Sigmoid colon (tissue), 3 donors: ENCODE measurements at regions not wholly inside any gene's neighbourhood (a gene's known extent, or its start where the extent isn't known, plus 50 kb on each side); places are given as distances from the start of the nearest gene placed in this dataset.

ENCODE experiments used
- CTCF ChIP-seq, 4 experiments: fragments of 450-650 bp in 3 of 4; fragments of 200-600 bp in 1 of 4; IDR thresholded peaks; one replicate each; pipeline ENCODE4 v1.5.1; 2016 to 2019; ENCODE audit warnings: antibody characterized with exemption in 4 of 4, mild to moderate bottlenecking in 3 of 4, moderate library complexity in 2 of 4
- POLR2A ChIP-seq, 2 donors: fragments of 450-650 bp; IDR thresholded peaks; one replicate each; pipeline ENCODE4 v1.6.1; 2016; ENCODE audit warnings: antibody characterized with exemption in 2 of 2, mild to moderate bottlenecking in 2 of 2, moderate library complexity in 2 of 2

- TF ChIP-seq CTCF (IDR thresholded peaks at IDR 0.05): no peak
- TF ChIP-seq POLR2A (IDR thresholded peaks at IDR 0.05): no peak
Measured at GRCh38 chr12:127153996-127154395, 1113.0 kb upstream of the TMEM132C start.
